ENCODE measurements at regions not wholly inside any gene's neighbourhood (a gene's known extent, or its start where the extent isn't known, plus 50 kb on each side); places are given as distances from the start of the nearest gene placed in this dataset.

- TF ChIP-seq CTCF (IDR thresholded peaks at IDR 0.05 in 4 of 5, conservative IDR thresholded peaks at IDR 0.05 in 1 of 5) (no peak), POLR2A (IDR thresholded peaks at IDR 0.05) (no peak)
Measured at GRCh38 chr3:102163039-102163817, 271.6 kb upstream of the ZPLD1 start.

Measured in gastrocnemius medialis (tissue), 4 donors.